ENCODE measurements at regions not wholly inside any gene's neighbourhood (a gene's known extent, or its start where the extent isn't known, plus 50 kb on each side); places are given as distances from the start of the nearest gene placed in this dataset.

- TF ChIP-seq ZBTB7A (tag by site-specific recombination; IDR thresholded peaks at IDR 0.05; ENCODE audit: low read depth) = no peak
- no peak for TF ChIP-seq CTCF (tag by site-specific recombination; IDR thresholded peaks at IDR 0.05)
- TF ChIP-seq ZNF302 (tag by site-specific recombination; IDR thresholded peaks at IDR 0.05; ENCODE audit: low read depth) = no peak
- no peak for TF ChIP-seq ZBTB26 (tag by site-specific recombination; optimal IDR thresholded peaks at IDR 0.05)
- no peak for TF ChIP-seq ZNF768 (tag by site-specific recombination; IDR thresholded peaks at IDR 0.05)
- no peak for TF ChIP-seq ZNF211 (tag by site-specific recombination; IDR thresholded peaks at IDR 0.05; ENCODE audit: low read depth)
- TF ChIP-seq ATF2 (tag by site-specific recombination; IDR thresholded peaks at IDR 0.05; ENCODE audit: low read depth) = no peak
These were observed 65.3 kb downstream of the BTBD3 start for GRCh38 chr20:11982955-11983470.
